ENCODE measurements at regions not wholly inside any gene's neighbourhood (a gene's known extent, or its start where the extent isn't known, plus 50 kb on each side); places are given as distances from the start of the nearest gene placed in this dataset.

DNA sequence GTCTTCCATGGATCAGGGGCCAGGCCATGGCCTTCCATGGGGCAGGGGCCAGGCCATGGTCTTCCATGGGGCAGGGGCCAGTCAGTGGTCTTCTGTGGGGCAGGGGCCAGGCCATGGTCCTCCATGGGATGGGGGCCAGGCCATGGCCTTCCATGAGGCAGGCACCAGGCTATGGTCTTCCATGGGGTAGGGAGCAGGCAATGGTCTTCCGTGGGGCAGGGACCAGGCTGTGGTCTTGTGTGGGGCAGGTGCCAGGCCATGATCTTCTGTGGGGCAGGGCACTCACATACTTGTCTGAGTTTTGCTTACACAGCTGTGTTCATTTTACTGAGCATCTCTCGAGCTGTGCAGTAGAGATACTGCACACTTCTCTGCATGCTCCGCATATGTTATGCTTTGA, 57.3 kb upstream of the THBS2 start:
- TF ChIP-seq, protein P1, sequence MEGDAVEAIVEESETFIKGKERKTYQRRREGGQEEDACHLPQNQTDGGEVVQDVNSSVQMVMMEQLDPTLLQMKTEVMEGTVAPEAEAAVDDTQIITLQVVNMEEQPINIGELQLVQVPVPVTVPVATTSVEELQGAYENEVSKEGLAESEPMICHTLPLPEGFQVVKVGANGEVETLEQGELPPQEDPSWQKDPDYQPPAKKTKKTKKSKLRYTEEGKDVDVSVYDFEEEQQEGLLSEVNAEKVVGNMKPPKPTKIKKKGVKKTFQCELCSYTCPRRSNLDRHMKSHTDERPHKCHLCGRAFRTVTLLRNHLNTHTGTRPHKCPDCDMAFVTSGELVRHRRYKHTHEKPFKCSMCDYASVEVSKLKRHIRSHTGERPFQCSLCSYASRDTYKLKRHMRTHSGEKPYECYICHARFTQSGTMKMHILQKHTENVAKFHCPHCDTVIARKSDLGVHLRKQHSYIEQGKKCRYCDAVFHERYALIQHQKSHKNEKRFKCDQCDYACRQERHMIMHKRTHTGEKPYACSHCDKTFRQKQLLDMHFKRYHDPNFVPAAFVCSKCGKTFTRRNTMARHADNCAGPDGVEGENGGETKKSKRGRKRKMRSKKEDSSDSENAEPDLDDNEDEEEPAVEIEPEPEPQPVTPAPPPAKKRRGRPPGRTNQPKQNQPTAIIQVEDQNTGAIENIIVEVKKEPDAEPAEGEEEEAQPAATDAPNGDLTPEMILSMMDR (IDR thresholded peaks at IDR 0.05 in 4 of 5, conservative IDR thresholded peaks at IDR 0.05 in 1 of 5) = no peak
- no peak for TF ChIP-seq POLR2A (IDR thresholded peaks at IDR 0.05)
